HCT116 (cell line): ENCODE measurements at regions not wholly inside any gene's neighbourhood (a gene's known extent, or its start where the extent isn't known, plus 50 kb on each side); places are given as distances from the start of the nearest gene placed in this dataset.

Source experiments
- ATAC-seq: fragments of 200-7000 bp; cut with Tn5 transposase; 2 replicates; pipeline ENCODE4 v1.9.1; 2020; ENCODE audit warnings: mild to moderate bottlenecking, moderate library complexity
- BruUV-seq: library from RNA; stranded (reverse); fragments of 400-500 nt; replicated peaks from 2 replicates; lab custom pipeline; 2021; lab: Mats Ljungman, UMichigan
- CTCF ChIA-PET: fragments of 300-600 bp; sonication (Branson Sonifier 250); formaldehyde crosslinking; loops from one replicate; lab custom pipeline; 2021; ENCODE audit warnings: antibody characterized with exemption; lab: Charles Lee
- POLR2A ChIA-PET: fragments of 300-600, 350-600 bp; sonication (Branson Sonifier 250); formaldehyde crosslinking; loops from one replicate; lab custom pipeline; 2021; ENCODE audit warnings: antibody characterized with exemption; lab: Charles Lee
- RAD21 ChIA-PET, 2 experiments: fragments of 300-600 bp; sonication (Branson Sonifier 250); formaldehyde crosslinking; loops; one replicate each; lab custom pipeline; 2023; ENCODE audit warnings: low total read pairs in 2 of 2; ENCODE audit not compliant: uncharacterized antibody in 2 of 2, unreplicated experiment in 2 of 2, low non-redundant PET in 1 of 2; lab: Charles Lee
- DNase-seq: peaks from one replicate; pipeline ENCODE4 v3.0.0-alpha.2; 2010; ENCODE audit warnings: low read depth, low spot score
- H2AFZ ChIP-seq: fragments of 200-600 bp; shearing (Covaris generic), sonication (generic); 2 replicates; pipeline ENCODE4 v1.6.1; 2017; ENCODE audit warnings: low read depth, mixed run types, mixed read lengths, antibody characterized with exemption, low read length; ENCODE audit not compliant: poor library complexity, severe bottlenecking
- H3K27ac ChIP-seq: 2 replicates; pipeline ENCODE4 v1.5.1; 2012; ENCODE audit warnings: low read depth, low read length
- H3K27me3 ChIP-seq: fragments of 200-600 bp; sonication (generic); 2 replicates; pipeline ENCODE4 v1.6.1; 2016; ENCODE audit warnings: mixed run types, low read length, mixed read lengths; ENCODE audit not compliant: insufficient read depth
- H3K36me3 ChIP-seq, 2 experiments: fragments of 200-500 bp in 1 of 2; fragments of 200-600 bp in 1 of 2; sonication (Bioruptor generic) in 1 of 2; sonication (generic) in 1 of 2; 2 replicates each; pipeline versions ENCODE4 v1.5.1 to v1.6.1; 2014 to 2016; ENCODE audit warnings: low read length in 2 of 2, inconsistent platforms in 1 of 2, mixed read lengths in 1 of 2, mixed run types in 1 of 2; ENCODE audit not compliant: insufficient read depth in 2 of 2, control insufficient read depth in 1 of 2
- H3K4me1 ChIP-seq, 2 experiments: fragments of 200-600 bp in 1 of 2; sonication (generic) in 1 of 2; 2 replicates each; pipeline versions ENCODE4 v1.5.1 to v1.6.1; 2012 to 2017; ENCODE audit warnings: low read length in 2 of 2, inconsistent platforms in 1 of 2, mild to moderate bottlenecking in 1 of 2, mixed read lengths in 1 of 2, mixed run types in 1 of 2, moderate library complexity in 1 of 2; ENCODE audit not compliant: insufficient read depth in 2 of 2, control insufficient read depth in 1 of 2
- H3K4me2 ChIP-seq: fragments of 200-600 bp; sonication (generic); 2 replicates; pipeline ENCODE4 v1.6.1; 2017; ENCODE audit warnings: mixed run types, low read length, mixed read lengths
- H3K4me3 ChIP-seq, 2 experiments: fragments of 200-600 bp in 1 of 2; sonication (generic) in 1 of 2; replicated peaks in 1 of 2; 2 replicates each; pipeline ENCODE4 v1.5.1; 2011 to 2016; ENCODE audit warnings: low read length in 2 of 2, control low read depth in 1 of 2, low read depth in 1 of 2, mild to moderate bottlenecking in 1 of 2, mixed read lengths in 1 of 2, mixed run types in 1 of 2
- H3K79me2 ChIP-seq: fragments of 200-600 bp; sonication (generic); 2 replicates; pipeline ENCODE4 v1.6.1; 2017; ENCODE audit warnings: mild to moderate bottlenecking, mixed run types, low read length, moderate library complexity, mixed read lengths; ENCODE audit not compliant: insufficient read depth
- H3K9ac ChIP-seq: fragments of 200-600 bp; sonication (generic); 2 replicates; pipeline ENCODE4 v1.6.1; 2016; ENCODE audit warnings: low read length, mixed read lengths
- H3K9me2 ChIP-seq: fragments of 200-600 bp; sonication (generic), shearing (Covaris generic); 2 replicates; pipeline ENCODE4 v1.6.1; 2017; ENCODE audit warnings: mixed run types, mild to moderate bottlenecking, moderate library complexity; ENCODE audit not compliant: insufficient read depth
- H3K9me3 ChIP-seq, 2 experiments: fragments of 200-500 bp in 1 of 2; fragments of 200-600 bp in 1 of 2; sonication (Bioruptor generic) in 1 of 2; sonication (generic) in 1 of 2; 2 replicates each; pipeline ENCODE4 v1.6.1; 2014 to 2017; ENCODE audit warnings: low read length in 2 of 2, mixed read lengths in 2 of 2, inconsistent platforms in 1 of 2, low read depth in 1 of 2, mild to moderate bottlenecking in 1 of 2, mixed run types in 1 of 2, moderate library complexity in 1 of 2; ENCODE audit not compliant: control insufficient read depth in 1 of 2, insufficient read depth in 1 of 2
- H4K20me1 ChIP-seq: fragments of 200-600 bp; sonication (generic), shearing (Covaris generic); 2 replicates; pipeline ENCODE4 v1.6.1; 2017; ENCODE audit warnings: mixed run types, mild to moderate bottlenecking, moderate library complexity; ENCODE audit not compliant: insufficient read depth
- CBX3 ChIP-seq: IDR thresholded peaks from 2 replicates; pipeline ENCODE4 v1.6.1; 2012; ENCODE audit warnings: low read depth
- EZH2 ChIP-seq: fragments of 200-600 bp; sonication (generic); IDR thresholded peaks from 2 replicates; pipeline ENCODE4 v1.6.1; 2017; ENCODE audit warnings: antibody characterized with exemption, mixed run types
- POLR2A ChIP-seq: IDR thresholded peaks from 2 replicates; pipeline ENCODE4 v1.7.0; 2011; ENCODE audit warnings: borderline replicate concordance; ENCODE audit not compliant: insufficient read depth, insufficient read length; ENCODE audit errors: extremely low read depth
- SP1 ChIP-seq: IDR thresholded peaks from 2 replicates; pipeline ENCODE4 v1.6.1; 2012; ENCODE audit warnings: low read depth
- TCF7L2 ChIP-seq: IDR thresholded peaks from 2 replicates; pipeline ENCODE4 v1.7.0; 2011; ENCODE audit warnings: borderline replicate concordance, inconsistent platforms; ENCODE audit not compliant: insufficient read depth, insufficient read length; ENCODE audit errors: extremely low read depth
- ZNF274 ChIP-seq: fragments of 200-500 bp; sonication (Bioruptor generic); IDR thresholded peaks from 2 replicates; pipeline ENCODE4 v1.6.1; 2014; ENCODE audit warnings: mild to moderate bottlenecking, low read depth, low read length, inconsistent platforms
- intact Hi-C: fragments of 100-400 bp; cut with micrococcal nuclease; formaldehyde crosslinking; loops from 2 replicates; pipeline ENCODE4 v1.10.0; 2022
- TF ChIP-seq, protein P1 (sequence below): IDR thresholded peaks from 2 replicates; pipeline ENCODE4 v1.6.1; 2012; ENCODE audit warnings: low read depth
- TF ChIP-seq, protein P2 (sequence below), 3 experiments: fragments of 200-600 bp in 1 of 3; sonication (generic) in 1 of 3; IDR thresholded peaks in 2 of 3; conservative IDR thresholded peaks in 1 of 3; 2 replicates each; pipeline ENCODE4 v1.5.1; 2012 to 2017; ENCODE audit warnings: low read depth in 2 of 3, low read length in 2 of 3, antibody characterized with exemption in 1 of 3, borderline replicate concordance in 1 of 3, control low read depth in 1 of 3, mild to moderate bottlenecking in 1 of 3, mixed read lengths in 1 of 3, mixed run types in 1 of 3, moderate library complexity in 1 of 3; ENCODE audit not compliant: insufficient read depth in 1 of 3
- TF ChIP-seq, protein P3 (sequence below): IDR thresholded peaks from 2 replicates; pipeline ENCODE4 v1.6.1; 2011; ENCODE audit warnings: mild to moderate bottlenecking, low read length, moderate library complexity; ENCODE audit not compliant: insufficient replicate concordance; ENCODE audit errors: extremely low read depth
- TF ChIP-seq, protein P4 (sequence below): IDR thresholded peaks from 2 replicates; pipeline ENCODE4 v1.6.1; 2012

DNA sequence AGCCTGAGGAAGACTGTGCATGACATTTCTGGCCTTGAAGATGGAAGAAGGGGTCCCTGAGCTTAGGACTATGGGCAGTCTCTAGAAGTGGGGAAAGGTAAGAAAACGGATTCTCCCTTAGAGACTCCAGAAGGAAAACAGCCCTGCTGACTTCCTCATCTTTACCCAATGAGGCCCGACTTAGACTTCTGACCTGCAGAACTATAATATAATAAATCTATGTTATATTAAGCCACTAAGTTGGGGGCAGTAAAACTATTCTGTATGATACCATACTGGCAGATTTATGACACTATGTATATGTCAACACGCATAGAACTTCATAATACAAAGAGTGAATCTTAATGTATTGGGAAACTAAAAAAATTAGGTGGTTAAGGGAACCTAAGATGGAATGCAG, 422.0 kb downstream of the PLK2 start (continued):
- no peak for TF ChIP-seq ZNF274

DNA sequence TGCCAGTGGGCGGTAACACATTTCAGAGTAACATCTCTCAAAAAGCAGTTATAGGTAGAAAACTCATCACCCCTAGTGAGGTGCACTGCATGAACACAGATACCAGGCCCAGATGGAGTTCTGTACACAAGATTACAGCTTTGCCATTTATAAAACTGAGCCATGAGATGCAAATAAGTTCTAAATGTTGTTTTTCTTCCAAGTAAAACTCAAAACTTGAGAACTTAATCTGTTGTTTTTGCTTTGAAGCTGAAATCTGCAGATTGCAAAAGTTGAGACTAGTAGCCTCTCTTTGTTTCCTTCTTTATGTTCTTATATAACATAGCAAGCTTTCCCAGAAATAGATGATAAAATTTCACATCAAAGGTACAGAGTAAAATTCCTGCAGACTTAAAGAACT, 434.1 kb downstream of the PLK2 start:
- POLR2A ChIA-PET = no interaction called here
- Histone ChIP-seq H2AFZ (no peak overlapping the region), H3K27me3 (no peaks in the 10 kb centered on the region), H3K79me2 (no peaks in the 10 kb centered on the region), H3K9me2 (no peaks in the 10 kb centered on the region), H3K36me3 (no peaks in the 10 kb centered on the region), H3K9me3 (no peaks in the 10 kb centered on the region), H3K27ac (no peak overlapping the region), H3K9ac (no peak overlapping the region), H3K4me1 (no peaks in the 10 kb centered on the region), H3K4me2 (no peak overlapping the region), H4K20me1 (no peaks in the 10 kb centered on the region), H3K4me3 (no peak overlapping the region)
- RAD21 ChIA-PET = no interaction called here
- DNase-seq (no peak), ATAC-seq (no peak)
- CTCF ChIA-PET = no interaction called here
- BruUV-seq = no TSS peak
- no peak for TF ChIP-seq SP1
- intact Hi-C loops = no loop called here

DNA sequence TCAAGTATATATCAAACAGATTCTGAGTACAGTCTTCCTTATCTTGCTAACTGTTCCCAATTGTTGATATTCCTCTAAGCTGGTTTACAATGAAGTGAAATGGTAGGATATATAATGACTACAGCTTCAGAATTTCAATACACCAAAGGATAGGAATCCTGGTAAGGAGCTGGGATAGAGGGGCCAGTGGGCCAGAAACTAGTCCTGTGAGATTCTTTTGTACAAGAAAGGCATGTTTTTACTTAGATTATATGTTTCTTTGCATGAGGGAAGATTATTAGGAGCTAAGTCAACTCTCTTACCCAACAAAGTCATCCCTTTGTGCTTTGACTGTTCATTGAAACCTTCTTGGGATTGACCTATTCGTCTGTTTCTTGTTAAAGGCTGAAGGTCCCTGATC, 435.7 kb downstream of the PLK2 start:
- CTCF ChIA-PET = no interaction called here
- H3K4me2 ChIP-seq = no peak overlapping the region
- H3K27ac ChIP-seq = no peak overlapping the region
- no peaks in the 10 kb centered on the region for H4K20me1 ChIP-seq
- no peaks in the 10 kb centered on the region for H3K9me2 ChIP-seq
- no peaks in the 10 kb centered on the region for H3K4me1 ChIP-seq
- ATAC-seq (no peak), DNase-seq (no peak)
- BruUV-seq = no TSS peak
- H3K27me3 ChIP-seq = no peaks in the 10 kb centered on the region
- no peaks in the 10 kb centered on the region for H3K79me2 ChIP-seq
- H3K9ac ChIP-seq = no peak overlapping the region
- RAD21 ChIA-PET = no interaction called here
- TF ChIP-seq, protein P1, sequence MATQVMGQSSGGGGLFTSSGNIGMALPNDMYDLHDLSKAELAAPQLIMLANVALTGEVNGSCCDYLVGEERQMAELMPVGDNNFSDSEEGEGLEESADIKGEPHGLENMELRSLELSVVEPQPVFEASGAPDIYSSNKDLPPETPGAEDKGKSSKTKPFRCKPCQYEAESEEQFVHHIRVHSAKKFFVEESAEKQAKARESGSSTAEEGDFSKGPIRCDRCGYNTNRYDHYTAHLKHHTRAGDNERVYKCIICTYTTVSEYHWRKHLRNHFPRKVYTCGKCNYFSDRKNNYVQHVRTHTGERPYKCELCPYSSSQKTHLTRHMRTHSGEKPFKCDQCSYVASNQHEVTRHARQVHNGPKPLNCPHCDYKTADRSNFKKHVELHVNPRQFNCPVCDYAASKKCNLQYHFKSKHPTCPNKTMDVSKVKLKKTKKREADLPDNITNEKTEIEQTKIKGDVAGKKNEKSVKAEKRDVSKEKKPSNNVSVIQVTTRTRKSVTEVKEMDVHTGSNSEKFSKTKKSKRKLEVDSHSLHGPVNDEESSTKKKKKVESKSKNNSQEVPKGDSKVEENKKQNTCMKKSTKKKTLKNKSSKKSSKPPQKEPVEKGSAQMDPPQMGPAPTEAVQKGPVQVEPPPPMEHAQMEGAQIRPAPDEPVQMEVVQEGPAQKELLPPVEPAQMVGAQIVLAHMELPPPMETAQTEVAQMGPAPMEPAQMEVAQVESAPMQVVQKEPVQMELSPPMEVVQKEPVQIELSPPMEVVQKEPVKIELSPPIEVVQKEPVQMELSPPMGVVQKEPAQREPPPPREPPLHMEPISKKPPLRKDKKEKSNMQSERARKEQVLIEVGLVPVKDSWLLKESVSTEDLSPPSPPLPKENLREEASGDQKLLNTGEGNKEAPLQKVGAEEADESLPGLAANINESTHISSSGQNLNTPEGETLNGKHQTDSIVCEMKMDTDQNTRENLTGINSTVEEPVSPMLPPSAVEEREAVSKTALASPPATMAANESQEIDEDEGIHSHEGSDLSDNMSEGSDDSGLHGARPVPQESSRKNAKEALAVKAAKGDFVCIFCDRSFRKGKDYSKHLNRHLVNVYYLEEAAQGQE = no peak
- TF ChIP-seq CBX3 (no peak), ZNF274 (no peak), TCF7L2 (no peak), POLR2A (no peak), EZH2 (no peak)
- TF ChIP-seq, protein P2, sequence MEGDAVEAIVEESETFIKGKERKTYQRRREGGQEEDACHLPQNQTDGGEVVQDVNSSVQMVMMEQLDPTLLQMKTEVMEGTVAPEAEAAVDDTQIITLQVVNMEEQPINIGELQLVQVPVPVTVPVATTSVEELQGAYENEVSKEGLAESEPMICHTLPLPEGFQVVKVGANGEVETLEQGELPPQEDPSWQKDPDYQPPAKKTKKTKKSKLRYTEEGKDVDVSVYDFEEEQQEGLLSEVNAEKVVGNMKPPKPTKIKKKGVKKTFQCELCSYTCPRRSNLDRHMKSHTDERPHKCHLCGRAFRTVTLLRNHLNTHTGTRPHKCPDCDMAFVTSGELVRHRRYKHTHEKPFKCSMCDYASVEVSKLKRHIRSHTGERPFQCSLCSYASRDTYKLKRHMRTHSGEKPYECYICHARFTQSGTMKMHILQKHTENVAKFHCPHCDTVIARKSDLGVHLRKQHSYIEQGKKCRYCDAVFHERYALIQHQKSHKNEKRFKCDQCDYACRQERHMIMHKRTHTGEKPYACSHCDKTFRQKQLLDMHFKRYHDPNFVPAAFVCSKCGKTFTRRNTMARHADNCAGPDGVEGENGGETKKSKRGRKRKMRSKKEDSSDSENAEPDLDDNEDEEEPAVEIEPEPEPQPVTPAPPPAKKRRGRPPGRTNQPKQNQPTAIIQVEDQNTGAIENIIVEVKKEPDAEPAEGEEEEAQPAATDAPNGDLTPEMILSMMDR (IDR thresholded peaks at IDR 0.05 in 2 of 3, conservative IDR thresholded peaks at IDR 0.05 in 1 of 3; ENCODE audit: borderline replicate concordance in 1 of 3, insufficient read depth in 1 of 3, low read depth in 2 of 3, low read length in 2 of 3) = no peak
- TF ChIP-seq, protein P3, sequence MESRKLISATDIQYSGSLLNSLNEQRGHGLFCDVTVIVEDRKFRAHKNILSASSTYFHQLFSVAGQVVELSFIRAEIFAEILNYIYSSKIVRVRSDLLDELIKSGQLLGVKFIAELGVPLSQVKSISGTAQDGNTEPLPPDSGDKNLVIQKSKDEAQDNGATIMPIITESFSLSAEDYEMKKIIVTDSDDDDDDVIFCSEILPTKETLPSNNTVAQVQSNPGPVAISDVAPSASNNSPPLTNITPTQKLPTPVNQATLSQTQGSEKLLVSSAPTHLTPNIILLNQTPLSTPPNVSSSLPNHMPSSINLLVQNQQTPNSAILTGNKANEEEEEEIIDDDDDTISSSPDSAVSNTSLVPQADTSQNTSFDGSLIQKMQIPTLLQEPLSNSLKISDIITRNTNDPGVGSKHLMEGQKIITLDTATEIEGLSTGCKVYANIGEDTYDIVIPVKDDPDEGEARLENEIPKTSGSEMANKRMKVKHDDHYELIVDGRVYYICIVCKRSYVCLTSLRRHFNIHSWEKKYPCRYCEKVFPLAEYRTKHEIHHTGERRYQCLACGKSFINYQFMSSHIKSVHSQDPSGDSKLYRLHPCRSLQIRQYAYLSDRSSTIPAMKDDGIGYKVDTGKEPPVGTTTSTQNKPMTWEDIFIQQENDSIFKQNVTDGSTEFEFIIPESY = no peak
- TF ChIP-seq, protein P4, sequence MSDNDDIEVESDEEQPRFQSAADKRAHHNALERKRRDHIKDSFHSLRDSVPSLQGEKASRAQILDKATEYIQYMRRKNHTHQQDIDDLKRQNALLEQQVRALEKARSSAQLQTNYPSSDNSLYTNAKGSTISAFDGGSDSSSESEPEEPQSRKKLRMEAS = no peak
- POLR2A ChIA-PET = no interaction called here
- no peak overlapping the region for H3K4me3 ChIP-seq
- H3K9me3 ChIP-seq = no peaks in the 10 kb centered on the region
- intact Hi-C loops = no loop called here
- H2AFZ ChIP-seq = no peak overlapping the region
- H3K36me3 ChIP-seq = no peaks in the 10 kb centered on the region
